ENCODE measurements at regions not wholly inside any gene's neighbourhood (a gene's known extent, or its start where the extent isn't known, plus 50 kb on each side); places are given as distances from the start of the nearest gene placed in this dataset.

- TF ChIP-seq POLR2A (IDR thresholded peaks at IDR 0.05; ENCODE audit: low read length) (no peak), GATA1 (IDR thresholded peaks at IDR 0.05; ENCODE audit: low read depth, low read length) (no peak)
Observed at GRCh38 chr14:26870722-26871617, 273.1 kb upstream of the NOVA1 start.
